GM18505 (cell line): ENCODE measurements at regions not wholly inside any gene's neighbourhood (a gene's known extent, or its start where the extent isn't known, plus 50 kb on each side); places are given as distances from the start of the nearest gene placed in this dataset.

Experiments
- ATAC-seq: cut with Tn5 transposase; IDR thresholded peaks from one replicate; pipeline ENCODE4 v1.9.1; 2021; ENCODE audit not compliant: unreplicated experiment
- POLR2A ChIP-seq: IDR thresholded peaks from 4 replicates; pipeline ENCODE4 v1.6.1; 2011; ENCODE audit warnings: borderline replicate concordance; ENCODE audit not compliant: insufficient read depth, insufficient read length; ENCODE audit errors: extremely low read depth

DNA sequence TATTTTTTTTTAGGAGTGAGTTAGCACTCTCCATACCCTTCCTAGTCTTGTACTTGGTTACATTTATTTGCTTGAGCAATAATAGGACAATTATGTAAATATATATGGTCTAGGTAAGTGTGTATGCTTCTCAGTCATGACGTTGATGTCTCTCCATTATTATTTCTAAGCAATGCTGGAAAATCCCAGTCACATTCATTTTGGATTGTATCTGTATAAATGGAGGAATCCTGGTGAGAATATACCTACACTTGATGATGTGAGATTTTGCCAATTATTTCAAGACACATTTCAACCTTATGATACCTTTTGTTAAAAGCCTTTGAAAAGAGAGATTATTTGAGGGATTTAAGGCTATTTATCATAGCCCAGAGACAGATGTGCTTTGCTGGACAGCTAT is 2244.5 kb upstream of the WWC1 start:
- TF ChIP-seq POLR2A: no peak
- ATAC-seq: no peak

DNA sequence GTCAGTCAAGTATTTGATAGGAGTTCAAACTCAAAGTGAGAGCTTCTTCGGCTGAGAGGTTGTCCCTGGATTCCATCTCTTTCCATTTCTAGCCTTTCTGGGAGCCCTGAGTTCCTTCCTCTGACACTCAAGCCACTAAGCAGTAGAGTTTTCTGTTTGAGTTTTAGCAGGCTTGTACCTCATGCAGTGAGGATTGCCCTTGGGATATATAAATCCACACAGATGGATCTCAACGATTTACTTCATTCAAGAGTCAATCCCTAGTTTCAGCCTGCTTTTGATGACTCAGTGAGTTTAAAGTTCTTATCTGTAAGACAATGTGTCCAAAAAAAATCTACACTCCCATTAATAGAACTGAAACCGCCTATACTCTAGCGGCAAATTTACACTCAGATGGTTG is 2240.9 kb upstream of the WWC1 start:
- TF ChIP-seq POLR2A: no peak

DNA sequence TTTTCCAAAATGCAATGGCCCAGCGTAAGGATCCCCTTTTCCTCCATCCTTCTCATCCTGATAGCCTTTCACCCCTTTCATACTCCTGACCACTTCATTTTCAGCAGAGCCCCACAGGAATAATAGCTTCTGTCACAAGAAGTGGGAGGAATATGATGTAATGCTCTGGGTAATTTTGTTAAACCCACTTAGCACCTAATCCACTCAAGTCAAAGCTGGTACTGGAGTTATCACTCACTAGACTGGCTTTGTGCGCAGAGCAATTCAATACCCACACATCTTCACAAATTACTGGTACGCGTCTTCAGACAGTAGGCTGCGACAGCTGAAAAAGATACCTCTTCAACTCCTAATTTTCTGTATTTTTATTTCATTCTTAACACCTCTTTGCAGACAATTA is 2232.8 kb upstream of the WWC1 start:
- ATAC-seq: no peak
- no peak for TF ChIP-seq POLR2A

More for the DNA sequence above, 2240.9 kb upstream of the WWC1 start:
- ATAC-seq: no peak

DNA sequence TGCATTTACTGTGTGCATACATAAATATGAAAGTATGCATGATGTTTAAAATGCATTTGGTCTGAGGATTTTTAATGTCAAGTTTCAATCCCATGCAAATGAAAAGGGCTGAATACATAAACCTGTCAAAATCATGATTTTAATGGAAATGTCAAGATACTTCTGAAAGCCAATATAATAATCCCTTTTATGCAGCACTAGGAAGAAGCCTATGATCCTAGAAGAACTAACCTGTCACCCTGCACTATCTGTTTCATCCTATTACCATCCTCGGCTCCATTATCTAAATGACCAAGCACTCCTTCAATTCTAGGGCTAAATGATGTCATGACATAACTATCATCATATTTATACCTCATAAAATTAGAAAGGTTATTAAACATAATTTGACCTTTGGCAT is 2229.4 kb upstream of the WWC1 start:
- ATAC-seq: no peak
- no peak for TF ChIP-seq POLR2A

DNA sequence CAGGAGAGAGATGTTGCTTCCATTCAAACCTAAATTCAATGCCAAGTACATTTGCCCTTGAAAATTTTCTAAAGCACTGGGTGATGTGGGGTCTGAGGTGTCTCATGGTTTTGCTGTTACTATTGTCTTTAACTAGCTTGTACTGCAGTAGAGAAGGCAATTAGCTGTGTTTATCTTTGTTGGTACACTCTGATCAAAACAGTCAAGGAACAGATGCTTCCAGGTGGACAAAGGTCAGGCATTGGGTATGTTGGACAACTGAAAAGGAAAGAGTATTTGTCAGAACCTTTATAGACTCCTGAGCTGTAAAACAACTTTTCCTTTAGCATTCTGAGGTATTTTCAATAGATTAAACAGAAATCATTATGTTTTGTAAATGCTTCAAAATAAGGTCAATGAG is 2228.7 kb upstream of the WWC1 start:
- no peak for TF ChIP-seq POLR2A
- no peak for ATAC-seq

DNA sequence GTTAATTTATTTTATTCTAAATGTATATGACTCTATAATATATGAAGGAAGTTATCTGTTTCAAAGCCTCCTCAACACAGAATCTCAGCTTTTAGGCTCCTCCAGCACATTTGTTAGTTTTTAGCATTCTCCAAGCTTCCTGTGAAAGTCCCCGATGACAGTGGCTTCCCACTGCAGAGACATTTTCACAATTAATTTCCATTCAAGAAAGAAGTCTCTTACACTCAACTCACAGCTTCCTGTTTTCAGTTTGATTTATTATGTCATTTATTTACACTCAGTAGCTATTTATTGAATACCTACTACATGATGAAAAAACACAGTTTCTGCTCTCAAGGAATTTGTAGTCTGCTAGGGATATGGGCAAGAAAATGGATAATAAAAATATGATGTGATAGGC is 2228.2 kb upstream of the WWC1 start:
- no peak for TF ChIP-seq POLR2A
- ATAC-seq: no peak

DNA sequence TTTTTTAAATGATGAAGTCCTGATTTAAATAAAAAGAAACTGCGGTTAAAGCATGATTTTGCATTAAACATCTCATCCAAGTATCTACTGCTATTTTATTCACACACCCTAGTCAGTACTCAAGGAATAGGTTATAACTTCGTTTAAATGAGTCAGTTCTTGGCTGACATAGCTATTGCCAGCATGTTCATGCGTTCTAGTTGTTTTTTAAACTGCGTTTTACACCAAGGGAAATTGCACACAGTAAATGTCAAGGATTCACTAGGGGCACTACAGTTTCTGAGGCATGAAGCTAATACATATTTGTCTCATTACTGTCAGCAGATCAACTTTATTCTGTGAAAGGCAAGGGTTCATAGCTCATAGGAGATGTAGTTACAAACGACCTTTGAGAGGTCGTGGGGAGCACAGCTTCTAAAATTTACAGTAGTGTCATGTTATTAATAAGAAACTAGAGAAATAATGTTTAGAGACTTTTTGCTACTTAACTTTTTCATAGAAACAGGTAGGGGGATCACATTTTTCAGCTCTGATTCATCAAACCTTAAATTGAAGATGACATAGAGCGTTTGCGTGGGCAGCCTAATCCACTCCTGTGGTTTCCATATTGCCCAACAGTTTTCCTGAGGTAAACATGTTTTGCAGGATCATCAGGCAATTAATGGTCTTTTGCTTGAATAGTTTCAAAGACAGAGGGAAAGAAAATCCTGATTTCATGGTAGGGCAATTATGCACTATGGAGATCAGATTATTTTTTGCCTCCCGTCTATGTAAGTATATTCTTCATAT is 2222.7 kb upstream of the WWC1 start:
- ATAC-seq: no peak
- no peak for TF ChIP-seq POLR2A

DNA sequence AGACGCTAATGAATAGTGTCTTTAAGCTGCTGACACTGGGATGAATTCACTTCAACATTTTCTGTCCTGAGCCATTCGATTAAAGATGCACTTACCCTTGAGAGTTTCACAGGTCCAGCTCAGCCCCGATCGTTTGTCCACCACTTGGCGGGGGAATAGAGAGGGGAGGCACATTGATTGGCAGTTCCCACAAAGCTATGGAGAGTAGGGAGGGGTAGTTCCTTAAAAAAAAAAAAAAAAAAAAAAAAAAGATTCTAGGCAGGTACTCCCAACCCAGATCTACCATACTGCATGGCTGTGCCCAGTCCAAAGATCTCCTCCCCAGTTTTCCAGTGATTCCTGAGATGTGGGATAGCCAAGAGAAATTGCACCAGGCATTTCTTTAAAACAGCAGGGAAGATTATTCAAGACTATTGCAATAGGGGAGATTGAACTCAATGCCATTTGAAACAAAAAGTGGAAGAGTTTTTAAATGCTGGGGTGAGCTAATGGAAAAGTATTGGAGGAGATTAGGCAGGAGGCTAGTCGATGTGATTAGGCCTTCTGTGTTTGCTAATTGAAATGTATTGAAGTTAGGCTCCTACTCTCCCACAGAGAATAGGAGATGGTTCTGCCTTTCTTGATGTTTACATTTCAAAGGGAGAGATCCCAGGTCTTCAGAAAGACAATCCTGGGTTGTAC is 2217.4 kb upstream of the WWC1 start:
- no peak for TF ChIP-seq POLR2A
- ATAC-seq: no peak

DNA sequence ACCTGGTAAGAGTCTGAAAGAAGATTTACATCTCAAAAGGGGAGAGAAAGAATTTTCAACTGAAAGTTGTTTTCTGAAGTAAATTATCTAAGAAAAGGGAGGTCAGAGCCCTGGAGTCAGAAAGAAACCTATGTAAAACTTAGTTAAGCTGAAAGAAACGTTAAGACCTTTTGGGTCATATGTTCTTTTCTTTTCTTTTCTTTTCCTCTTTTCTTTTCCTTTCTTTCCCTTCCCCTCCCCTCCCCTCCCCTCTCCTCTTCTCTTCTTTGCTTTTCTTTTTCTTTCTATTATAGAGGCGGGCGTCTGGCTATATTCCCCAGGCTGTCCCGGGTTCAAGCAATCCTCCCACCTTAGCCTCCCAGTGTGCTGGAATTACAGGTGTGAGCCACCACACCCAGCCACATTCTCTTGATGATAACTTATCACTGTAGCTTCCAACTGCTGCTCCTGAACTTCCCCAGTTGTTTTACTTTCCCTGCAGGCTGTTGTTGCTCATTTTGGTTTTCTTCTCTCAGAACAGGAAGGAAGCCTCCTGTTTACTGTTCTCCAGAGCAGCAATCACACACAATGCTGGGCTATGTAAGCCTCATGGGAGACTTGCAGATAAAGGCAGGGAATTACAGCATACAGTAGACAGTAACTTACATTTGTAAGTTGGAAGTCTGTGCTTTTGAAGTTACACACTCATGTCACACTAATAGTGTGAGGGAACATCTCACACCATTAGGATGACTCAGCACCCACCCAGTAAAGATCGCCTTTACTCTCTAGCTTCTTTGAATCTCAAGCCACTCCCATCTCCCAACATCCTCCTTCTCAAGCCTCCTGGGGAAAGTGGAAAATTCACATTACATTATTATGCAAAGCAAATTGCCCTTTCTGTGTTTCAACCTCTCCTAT is 2216.6 kb upstream of the WWC1 start:
- no peak for ATAC-seq
- no peak for TF ChIP-seq POLR2A

DNA sequence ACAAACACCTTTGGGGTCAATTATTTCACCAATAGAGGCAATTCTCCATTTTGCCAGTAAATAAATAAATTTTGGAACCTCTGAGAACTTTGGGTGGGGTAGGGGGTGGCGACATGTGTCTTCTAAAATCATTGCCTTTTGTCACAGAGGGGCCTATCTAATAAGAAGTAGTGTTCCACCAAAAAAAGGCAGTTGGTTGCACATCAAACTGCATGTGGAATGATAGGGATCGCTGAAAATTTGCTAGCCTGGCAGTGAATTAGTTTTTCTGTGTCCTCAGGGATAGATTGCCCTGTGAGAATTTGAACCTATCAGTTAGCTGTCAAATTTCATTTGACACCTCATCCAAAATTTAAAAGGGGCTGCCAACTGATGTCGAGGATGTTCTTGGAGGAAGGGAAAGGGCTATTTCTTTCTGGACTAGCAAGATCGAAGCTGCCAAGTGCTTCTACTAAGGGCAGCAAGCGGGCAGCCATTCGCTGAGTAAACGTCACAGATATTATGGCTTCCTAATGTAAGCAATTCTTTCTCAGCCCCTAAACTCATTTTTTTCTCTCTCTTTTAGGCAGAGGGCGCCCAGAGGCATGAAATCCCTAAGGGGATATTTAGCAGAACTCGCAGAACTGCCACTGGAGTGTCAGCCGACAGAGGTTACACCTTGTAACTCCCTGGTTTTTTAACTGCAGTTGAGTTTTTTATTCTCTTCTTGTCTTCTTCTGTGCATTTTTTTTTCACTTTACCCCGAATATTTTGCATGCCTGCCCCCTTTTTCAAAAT is 2208.1 kb upstream of the WWC1 start:
- TF ChIP-seq POLR2A: no peak
- no peak for ATAC-seq

DNA sequence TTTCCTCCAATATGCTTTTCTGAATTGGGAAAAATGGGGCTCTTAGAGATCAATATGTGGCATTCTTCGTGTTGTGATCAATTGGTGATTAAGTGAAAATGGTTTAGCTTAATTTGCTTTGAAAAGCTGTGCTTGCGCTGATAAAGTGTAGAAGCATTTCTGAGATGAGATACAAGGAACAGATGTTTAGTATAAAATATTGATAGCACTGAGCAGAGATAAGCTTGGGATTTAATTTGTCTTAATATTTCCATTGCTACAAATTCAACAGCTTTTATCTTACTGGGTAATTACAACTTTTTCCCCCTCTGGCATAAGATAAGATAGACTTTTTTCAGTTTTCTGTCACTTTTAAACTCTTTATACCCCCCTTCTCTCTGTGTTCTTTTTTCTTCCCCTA is 2204.9 kb upstream of the WWC1 start:
- ATAC-seq: no peak
- TF ChIP-seq POLR2A: no peak

DNA sequence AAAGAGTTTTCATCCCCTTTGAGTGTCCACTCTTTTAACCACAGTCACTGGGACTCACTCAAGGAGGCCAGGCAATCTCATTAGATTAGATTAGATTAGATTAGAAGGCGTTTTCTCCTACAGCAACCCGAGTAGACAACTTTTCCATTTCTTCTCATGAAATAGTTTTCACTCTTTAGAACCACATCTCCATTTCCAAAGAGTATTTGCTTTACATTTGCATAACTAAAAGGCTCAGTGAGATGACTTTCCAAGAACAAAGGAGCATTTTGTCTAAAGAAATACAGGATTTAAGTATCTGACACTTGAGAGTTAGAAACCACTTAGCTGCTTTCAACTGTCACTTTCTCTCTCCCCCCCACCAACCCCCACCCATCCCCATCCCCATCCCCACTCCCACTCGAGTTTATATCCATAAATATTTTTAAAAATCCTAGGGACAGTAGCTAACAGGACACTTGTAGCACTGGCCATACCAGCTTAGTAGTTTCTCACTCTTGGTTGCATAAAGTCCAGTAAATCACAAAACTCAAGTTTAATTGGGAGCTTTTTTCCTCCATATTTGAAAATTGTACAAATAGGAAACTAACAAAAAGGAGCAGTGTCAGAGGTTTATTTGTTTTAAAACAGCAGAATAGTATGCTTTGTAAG is 2202.9 kb upstream of the WWC1 start:
- TF ChIP-seq POLR2A: no peak
- no peak for ATAC-seq
